Fibroblast of lung (primary cell): ENCODE measurements at regions not wholly inside any gene's neighbourhood (a gene's known extent, or its start where the extent isn't known, plus 50 kb on each side); places are given as distances from the start of the nearest gene placed in this dataset.

ENCODE experiments used
- DNase-seq, 2 donors: peaks; one replicate each; pipeline versions ENCODE4 v3.0.0 to v3.0.0-alpha.2; 2010; ENCODE audit warnings: low read depth in 2 of 2
- H2AFZ ChIP-seq: 2 replicates; pipeline ENCODE4 v1.5.1; 2012; ENCODE audit warnings: low read length, control low read depth, inconsistent platforms
- H3K27ac ChIP-seq: 2 replicates; pipeline ENCODE4 v1.5.1; 2011; ENCODE audit warnings: low read length, control low read depth; ENCODE audit not compliant: insufficient read depth
- H3K27me3 ChIP-seq: 2 replicates; pipeline ENCODE4 v1.5.1; 2011; ENCODE audit warnings: mild to moderate bottlenecking, low read length; ENCODE audit not compliant: control insufficient read depth, insufficient read depth
- H3K36me3 ChIP-seq: 2 replicates; pipeline ENCODE4 v1.5.1; 2011; ENCODE audit warnings: low read length; ENCODE audit not compliant: control insufficient read depth, insufficient read depth
- H3K4me1 ChIP-seq: 2 replicates; pipeline ENCODE4 v1.5.1; 2011; ENCODE audit warnings: low read length; ENCODE audit not compliant: control insufficient read depth, insufficient read depth; ENCODE audit errors: extremely low read depth
- H3K4me2 ChIP-seq: 2 replicates; pipeline ENCODE4 v1.5.1; 2011; ENCODE audit warnings: low read length, control low read depth; ENCODE audit not compliant: insufficient read depth; ENCODE audit errors: extremely low read depth
- H3K4me3 ChIP-seq, 4 experiments: fragments of 200-600 bp in 1 of 4; sonication (generic) in 1 of 4; replicated peaks in 1 of 4; 2 replicates each; pipeline ENCODE4 v1.5.1; 2011 to 2016; ENCODE audit warnings: low read length in 4 of 4, low read depth in 3 of 4, mild to moderate bottlenecking in 3 of 4, control low read depth in 2 of 4, inconsistent platforms in 1 of 4, mixed read lengths in 1 of 4; ENCODE audit not compliant: insufficient read depth in 1 of 4; ENCODE audit errors: control extremely low read depth in 1 of 4
- H3K79me2 ChIP-seq: 2 replicates; pipeline ENCODE4 v1.5.1; 2012; ENCODE audit warnings: mild to moderate bottlenecking, low read length, inconsistent platforms; ENCODE audit not compliant: control insufficient read depth, insufficient read depth
- H3K9ac ChIP-seq: 2 replicates; pipeline ENCODE4 v1.5.1; 2011; ENCODE audit warnings: mild to moderate bottlenecking, low read length, control low read depth; ENCODE audit not compliant: insufficient read depth
- H3K9me3 ChIP-seq: 2 replicates; pipeline ENCODE4 v1.5.1; 2012; ENCODE audit warnings: low read depth, low read length; ENCODE audit not compliant: control insufficient read depth, insufficient read depth
- H4K20me1 ChIP-seq: 2 replicates; pipeline ENCODE4 v1.5.1; 2011; ENCODE audit warnings: low read length; ENCODE audit not compliant: control insufficient read depth, insufficient read depth; ENCODE audit errors: extremely low read depth
- EZH2 ChIP-seq: IDR thresholded peaks from 2 replicates; pipeline ENCODE4 v1.5.1; 2012; ENCODE audit warnings: low read length, control low read depth, mild to moderate bottlenecking; ENCODE audit errors: missing control alignments
- TF ChIP-seq, protein P1 (sequence below), 2 donors: IDR thresholded peaks in 1 of 2; conservative IDR thresholded peaks in 1 of 2; 1 replicate in 1 of 2; 2 replicates in 1 of 2; pipeline ENCODE4 v1.5.1; 2011 to 2012; ENCODE audit warnings: low read length in 2 of 2, control low read depth in 1 of 2, inconsistent platforms in 1 of 2, low read depth in 1 of 2, mild to moderate bottlenecking in 1 of 2

DNA sequence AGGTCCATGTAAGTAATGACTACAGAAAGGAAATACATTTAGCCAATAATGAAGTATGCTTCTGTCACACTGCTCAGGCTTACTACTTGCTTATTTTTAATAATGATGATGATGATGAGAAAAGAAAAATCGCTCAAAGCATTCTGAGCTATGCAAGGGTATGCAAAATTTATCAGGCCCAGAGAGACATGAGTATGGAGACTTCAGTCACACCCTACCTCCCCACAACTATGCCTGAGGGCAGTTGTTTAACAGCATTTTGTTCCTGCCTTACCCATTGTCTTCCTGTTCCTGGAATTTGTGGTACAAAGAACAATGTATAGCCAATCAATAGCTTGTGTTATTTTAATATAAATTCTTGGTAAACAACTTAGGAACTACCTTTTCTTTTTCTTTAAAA is 232.6 kb upstream of the ZBED5 start:
- DNase-seq = no peak
- H3K27me3 ChIP-seq = peaks cover 5% of the 10 kb centered on the region
- no peaks in the 10 kb centered on the region for H3K36me3 ChIP-seq
- no peak overlapping the region for H2AFZ ChIP-seq
- TF ChIP-seq EZH2 = no peak
- TF ChIP-seq, protein P1, sequence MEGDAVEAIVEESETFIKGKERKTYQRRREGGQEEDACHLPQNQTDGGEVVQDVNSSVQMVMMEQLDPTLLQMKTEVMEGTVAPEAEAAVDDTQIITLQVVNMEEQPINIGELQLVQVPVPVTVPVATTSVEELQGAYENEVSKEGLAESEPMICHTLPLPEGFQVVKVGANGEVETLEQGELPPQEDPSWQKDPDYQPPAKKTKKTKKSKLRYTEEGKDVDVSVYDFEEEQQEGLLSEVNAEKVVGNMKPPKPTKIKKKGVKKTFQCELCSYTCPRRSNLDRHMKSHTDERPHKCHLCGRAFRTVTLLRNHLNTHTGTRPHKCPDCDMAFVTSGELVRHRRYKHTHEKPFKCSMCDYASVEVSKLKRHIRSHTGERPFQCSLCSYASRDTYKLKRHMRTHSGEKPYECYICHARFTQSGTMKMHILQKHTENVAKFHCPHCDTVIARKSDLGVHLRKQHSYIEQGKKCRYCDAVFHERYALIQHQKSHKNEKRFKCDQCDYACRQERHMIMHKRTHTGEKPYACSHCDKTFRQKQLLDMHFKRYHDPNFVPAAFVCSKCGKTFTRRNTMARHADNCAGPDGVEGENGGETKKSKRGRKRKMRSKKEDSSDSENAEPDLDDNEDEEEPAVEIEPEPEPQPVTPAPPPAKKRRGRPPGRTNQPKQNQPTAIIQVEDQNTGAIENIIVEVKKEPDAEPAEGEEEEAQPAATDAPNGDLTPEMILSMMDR (conservative IDR thresholded peaks at IDR 0.05 in 1 of 2, IDR thresholded peaks at IDR 0.05 in 1 of 2; ENCODE audit: low read depth in 1 of 2, low read length in 2 of 2) = no peak
- H3K79me2 ChIP-seq = no peaks in the 10 kb centered on the region
- H3K9ac ChIP-seq = no peak overlapping the region
- no peaks in the 10 kb centered on the region for H3K4me1 ChIP-seq
- no peak overlapping the region for H3K4me3 ChIP-seq
- H3K9me3 ChIP-seq = no peaks in the 10 kb centered on the region
- H3K27ac ChIP-seq = no peak overlapping the region
- no peak overlapping the region for H3K4me2 ChIP-seq
- H4K20me1 ChIP-seq = no peaks in the 10 kb centered on the region

- H4K20me1 ChIP-seq = no peaks in the 10 kb centered on the region
- no peaks in the 10 kb centered on the region for H3K9me3 ChIP-seq
- no peak overlapping the region for H3K27ac ChIP-seq
- H3K36me3 ChIP-seq = no peaks in the 10 kb centered on the region
- H2AFZ ChIP-seq = no peak overlapping the region
- H3K9ac ChIP-seq = no peak overlapping the region
- H3K27me3 ChIP-seq = no peaks in the 10 kb centered on the region
- H3K4me2 ChIP-seq = no peak overlapping the region
- no peaks in the 10 kb centered on the region for H3K79me2 ChIP-seq
- H3K4me3 ChIP-seq = no peak overlapping the region
- H3K4me1 ChIP-seq = no peaks in the 10 kb centered on the region
- no peak for TF ChIP-seq EZH2
- TF ChIP-seq, protein P1 (conservative IDR thresholded peaks at IDR 0.05 in 1 of 2, IDR thresholded peaks at IDR 0.05 in 1 of 2; ENCODE audit: low read depth in 1 of 2, low read length in 2 of 2) = no peak
- no peak for DNase-seq
Measured at GRCh38 chr11:11089805-11090204, 232.0 kb upstream of the ZBED5 start.

GRCh38 chr11:11086979-11087378 is 229.1 kb upstream of the ZBED5 start:
- TF ChIP-seq, protein P1 (conservative IDR thresholded peaks at IDR 0.05 in 1 of 2, IDR thresholded peaks at IDR 0.05 in 1 of 2; ENCODE audit: low read depth in 1 of 2, low read length in 2 of 2) = no peak
- no peak for TF ChIP-seq EZH2

More at GRCh38 chr11:11086979-11087378, 229.1 kb upstream of the ZBED5 start:
- no peak overlapping the region for H3K9ac ChIP-seq
- no peak overlapping the region for H2AFZ ChIP-seq
- H3K36me3 ChIP-seq = no peaks in the 10 kb centered on the region
- H3K27me3 ChIP-seq = peaks cover 6% of the 10 kb centered on the region
- H3K9me3 ChIP-seq = no peaks in the 10 kb centered on the region
- no peak overlapping the region for H3K4me2 ChIP-seq
- no peaks in the 10 kb centered on the region for H4K20me1 ChIP-seq
- DNase-seq = no peak
- no peak overlapping the region for H3K4me3 ChIP-seq
- H3K4me1 ChIP-seq = no peaks in the 10 kb centered on the region
- no peaks in the 10 kb centered on the region for H3K79me2 ChIP-seq
- no peak overlapping the region for H3K27ac ChIP-seq
